Tibial nerve (tissue), 4 donors: ENCODE measurements at regions not wholly inside any gene's neighbourhood (a gene's known extent, or its start where the extent isn't known, plus 50 kb on each side); places are given as distances from the start of the nearest gene placed in this dataset.

Experiments used
- DNase-seq, 2 donors: peaks; one replicate each; pipeline ENCODE4 v3.0.0-alpha.2; 2019; ENCODE audit warnings: low spot score in 2 of 2
- H3K27ac ChIP-seq, 4 donors: fragments of 200-600 bp; sonication (generic) in 3 of 4; one replicate each; pipeline ENCODE4 v1.5.1; 2017 to 2019; ENCODE audit warnings: mild to moderate bottlenecking in 1 of 4
- H3K27me3 ChIP-seq, 2 donors: fragments of 200-600 bp; sonication (generic) in 1 of 2; one replicate each; pipeline versions ENCODE4 v1.5.1 to v1.6.0; 2017 to 2019
- H3K36me3 ChIP-seq, 3 donors: fragments of 200-600 bp; sonication (generic); one replicate each; pipeline ENCODE4 v1.5.1; 2018 to 2019
- H3K4me1 ChIP-seq, 4 donors: fragments of 200-600 bp; sonication (generic) in 3 of 4; one replicate each; pipeline ENCODE4 v1.5.1; 2017 to 2019
- H3K4me3 ChIP-seq, 4 donors: fragments of 200-600 bp; sonication (generic) in 3 of 4; one replicate each; pipeline ENCODE4 v1.5.1; 2017 to 2019; ENCODE audit warnings: mild to moderate bottlenecking in 1 of 4, moderate library complexity in 1 of 4
- H3K9me3 ChIP-seq, 4 donors: fragments of 200-600 bp; sonication (generic) in 3 of 4; one replicate each; pipeline ENCODE4 v1.5.1; 2017 to 2019
- CTCF ChIP-seq, 5 experiments: fragments of 200-600 bp in 3 of 5; fragments of 450-650 bp in 2 of 5; sonication (generic) in 3 of 5; IDR thresholded peaks; one replicate each; pipeline ENCODE4 v1.5.1; 2016 to 2019; ENCODE audit warnings: antibody characterized with exemption in 5 of 5, mild to moderate bottlenecking in 3 of 5, moderate library complexity in 2 of 5
- EP300 ChIP-seq, 2 donors: sonication (generic); formaldehyde crosslinking; IDR thresholded peaks; one replicate each; pipeline ENCODE4 v1.6.1; 2017; ENCODE audit warnings: antibody characterized with exemption in 2 of 2, mild to moderate bottlenecking in 1 of 2
- POLR2A ChIP-seq, 2 donors: fragments of 450-650 bp; IDR thresholded peaks; one replicate each; pipeline ENCODE4 v1.6.1; 2017; ENCODE audit warnings: antibody characterized with exemption in 2 of 2, mild to moderate bottlenecking in 2 of 2, moderate library complexity in 2 of 2
- WGBS, 2 donors: methylation state at CpG; one replicate each; pipeline ENCODE4 v1.1.5; 2018; 5-methylcytosine and 5-hydroxymethylcytosine counted together

GRCh38 chr13:106331116-106331515 lies 204.3 kb downstream of the EFNB2 start:
- H3K4me1 ChIP-seq: no peaks in the 10 kb centered on the region
- WGBS, 2 donors: 86 to 93% methylated on average over 4 of the region's 4 CpGs
- no peaks in the 10 kb centered on the region for H3K9me3 ChIP-seq
- TF ChIP-seq CTCF (IDR thresholded peaks at IDR 0.05): no peak
- no peak for TF ChIP-seq POLR2A (IDR thresholded peaks at IDR 0.05)
- no peak for TF ChIP-seq EP300 (IDR thresholded peaks at IDR 0.05)
- no peaks in the 10 kb centered on the region for H3K27me3 ChIP-seq
- no peak overlapping the region for H3K27ac ChIP-seq
- H3K36me3 ChIP-seq: no peaks in the 10 kb centered on the region
- no peak overlapping the region for H3K4me3 ChIP-seq
- no peak for DNase-seq

GRCh38 chr13:106329941-106330340 lies 205.5 kb downstream of the EFNB2 start:
- H3K9me3 ChIP-seq: no peaks in the 10 kb centered on the region
- DNase-seq: no peak
- H3K4me3 ChIP-seq: no peak overlapping the region
- no peaks in the 10 kb centered on the region for H3K27me3 ChIP-seq
- 68 to 76% methylated on average over 5 of the region's 5 CpGs for WGBS, 2 donors
- TF ChIP-seq POLR2A (IDR thresholded peaks at IDR 0.05) (no peak), EP300 (IDR thresholded peaks at IDR 0.05) (no peak), CTCF (IDR thresholded peaks at IDR 0.05) (no peak)
- H3K27ac ChIP-seq: no peak overlapping the region
- no peaks in the 10 kb centered on the region for H3K36me3 ChIP-seq
- no peaks in the 10 kb centered on the region for H3K4me1 ChIP-seq

- peaks cover 0 to 23% (median 7%) of the 10 kb centered on the region in 4 donors for H3K9me3 ChIP-seq
- no peak overlapping the region for H3K4me3 ChIP-seq
- DNase-seq: no peak
- no peak overlapping the region for H3K27ac ChIP-seq
- no peaks in the 10 kb centered on the region for H3K36me3 ChIP-seq
- WGBS, 2 donors: 86 to 94% methylated on average over 4 of the region's 4 CpGs
- H3K27me3 ChIP-seq: no peaks in the 10 kb centered on the region
- TF ChIP-seq POLR2A (IDR thresholded peaks at IDR 0.05) (no peak), EP300 (IDR thresholded peaks at IDR 0.05) (no peak)
- no peaks in the 10 kb centered on the region for H3K4me1 ChIP-seq
These were observed 208.7 kb downstream of the EFNB2 start for GRCh38 chr13:106326751-106327150.

GRCh38 chr13:106324444-106324843 lies 211.0 kb downstream of the EFNB2 start:
- 86 to 89% methylated on average over 5 of the region's 5 CpGs for WGBS, 2 donors
- no peak overlapping the region for H3K27ac ChIP-seq
- H3K4me1 ChIP-seq: no peaks in the 10 kb centered on the region
- no peak overlapping the region for H3K4me3 ChIP-seq
- peaks cover 0 to 24% (median 8%) of the 10 kb centered on the region in 4 donors for H3K9me3 ChIP-seq
- TF ChIP-seq EP300 (IDR thresholded peaks at IDR 0.05) (no peak), POLR2A (IDR thresholded peaks at IDR 0.05) (no peak), CTCF (IDR thresholded peaks at IDR 0.05) (no peak)
- DNase-seq: no peak
- H3K27me3 ChIP-seq: no peaks in the 10 kb centered on the region
- H3K36me3 ChIP-seq: no peaks in the 10 kb centered on the region

- TF ChIP-seq EP300 (IDR thresholded peaks at IDR 0.05) (no peak), POLR2A (IDR thresholded peaks at IDR 0.05) (no peak), CTCF (IDR thresholded peaks at IDR 0.05) (no peak)
- no peak overlapping the region for H3K4me3 ChIP-seq
These were observed 212.8 kb downstream of the EFNB2 start for GRCh38 chr13:106322628-106323027.

GRCh38 chr13:106318941-106319411 lies 216.5 kb downstream of the EFNB2 start:
- no peak overlapping the region for H3K27ac ChIP-seq
- no peak for DNase-seq
- H3K27me3 ChIP-seq: no peaks in the 10 kb centered on the region
- no peaks in the 10 kb centered on the region for H3K4me1 ChIP-seq
- no peak overlapping the region for H3K4me3 ChIP-seq
- H3K9me3 ChIP-seq: peaks cover 0 to 21% (median 8%) of the 10 kb centered on the region in 4 donors
- no peak for TF ChIP-seq CTCF (IDR thresholded peaks at IDR 0.05)
- WGBS, 2 donors: 44 to 56% methylated on average over 4 of the region's 4 CpGs
- H3K36me3 ChIP-seq: no peaks in the 10 kb centered on the region

More at GRCh38 chr13:106322628-106323027, 212.8 kb downstream of the EFNB2 start:
- Histone ChIP-seq H3K27me3 (no peaks in the 10 kb centered on the region), H3K36me3 (no peaks in the 10 kb centered on the region), H3K4me1 (no peaks in the 10 kb centered on the region), H3K27ac (no peak overlapping the region), H3K9me3 (peaks cover 0 to 24% (median 8%) of the 10 kb centered on the region in 4 donors)
- DNase-seq: no peak
